PC-9 (cell line): ENCODE measurements at regions not wholly inside any gene's neighbourhood (a gene's known extent, or its start where the extent isn't known, plus 50 kb on each side); places are given as distances from the start of the nearest gene placed in this dataset.

Source experiments
- BruUV-seq: library from RNA; stranded (reverse); fragments of 400-500 nt; replicated peaks from 2 replicates; lab custom pipeline; 2021; lab: Mats Ljungman, UMichigan
- CTCF ChIA-PET: fragments of 300-600 bp; sonication (Branson Sonifier 250); formaldehyde crosslinking; loops from one replicate; lab custom pipeline; 2022; ENCODE audit warnings: antibody characterized with exemption; lab: Charles Lee
- POLR2A ChIA-PET: fragments of 300-600 bp; sonication (Branson Sonifier 250); formaldehyde crosslinking; loops from one replicate; lab custom pipeline; 2022; ENCODE audit warnings: antibody characterized with exemption; ENCODE audit not compliant: unreplicated experiment; lab: Charles Lee
- DNase-seq, 2 experiments: peaks; one replicate each; pipeline versions ENCODE4 v3.0.0 to v3.0.0-alpha.2; 2015 to 2022; ENCODE audit warnings: mixed read lengths in 1 of 2
- H2AFZ ChIP-seq: fragments of 200-600 bp; sonication (generic); 2 replicates; pipeline ENCODE4 v1.8.1; 2017; ENCODE audit warnings: antibody characterized with exemption
- H3F3A ChIP-seq: fragments of 200-600 bp; sonication (generic); 2 replicates; pipeline ENCODE4 v1.8.1; 2017; ENCODE audit warnings: antibody characterized with exemption, mild to moderate bottlenecking, low read depth; ENCODE audit not compliant: insufficient read depth
- H3K27ac ChIP-seq: fragments of 200-600 bp; sonication (generic); 2 replicates; pipeline ENCODE4 v1.6.1; 2016; ENCODE audit warnings: mixed run types
- H3K27me3 ChIP-seq: fragments of 200-600 bp; sonication (generic); 2 replicates; pipeline ENCODE4 v1.6.1; 2016; ENCODE audit warnings: low read depth, mixed run types; ENCODE audit not compliant: insufficient read depth
- H3K36me3 ChIP-seq: fragments of 200-600 bp; sonication (generic); 2 replicates; pipeline ENCODE4 v1.6.1; 2016; ENCODE audit warnings: low read depth, mixed run types
- H3K4me1 ChIP-seq: fragments of 200-600 bp; sonication (generic); replicated peaks from 2 replicates; pipeline ENCODE4 v1.6.1; 2016; ENCODE audit warnings: mixed run types; ENCODE audit not compliant: insufficient read depth
- H3K4me2 ChIP-seq: fragments of 200-600 bp; sonication (generic); 2 replicates; pipeline ENCODE4 v1.6.1; 2017; ENCODE audit warnings: mixed run types
- H3K4me3 ChIP-seq: fragments of 200-600 bp; sonication (generic); 2 replicates; pipeline ENCODE4 v1.6.1; 2016; ENCODE audit warnings: mixed run types
- H3K79me2 ChIP-seq: fragments of 200-600 bp; sonication (generic); 2 replicates; pipeline ENCODE4 v1.6.1; 2017; ENCODE audit warnings: low read depth, mixed run types
- H3K9me2 ChIP-seq: fragments of 200-600 bp; sonication (generic); 2 replicates; pipeline ENCODE4 v1.8.1; 2017; ENCODE audit warnings: mild to moderate bottlenecking; ENCODE audit not compliant: insufficient read depth
- H3K9me3 ChIP-seq: fragments of 200-600 bp; sonication (generic); 2 replicates; pipeline ENCODE4 v1.8.1; 2016; ENCODE audit warnings: low read depth; ENCODE audit not compliant: insufficient read depth
- H4K20me1 ChIP-seq: fragments of 200-600 bp; sonication (generic); 2 replicates; pipeline ENCODE4 v1.8.1; 2017; ENCODE audit not compliant: insufficient read depth
- CTCF ChIP-seq: fragments of 200-600 bp; sonication (generic); conservative IDR thresholded peaks from 2 replicates; pipeline ENCODE4 v1.6.1; 2017; ENCODE audit warnings: mixed run types, antibody characterized with exemption, mild to moderate bottlenecking, moderate library complexity
- EZH2 ChIP-seq: fragments of 200-600 bp; sonication (generic); IDR thresholded peaks from 2 replicates; pipeline ENCODE4 v1.8.0; 2017; ENCODE audit warnings: antibody characterized with exemption, low read depth
- intact Hi-C: fragments of 100-400 bp; cut with micrococcal nuclease; formaldehyde crosslinking; loops from one replicate; pipeline ENCODE4 v1.10.0; 2022; ENCODE audit not compliant: unreplicated experiment

- H3K27me3 ChIP-seq, result no peaks in the 10 kb centered on the region
- DNase-seq, result no peak
- no peak overlapping the region for H3K4me3 ChIP-seq
- CTCF ChIA-PET, result no interaction called here
- H4K20me1 ChIP-seq, result no peaks in the 10 kb centered on the region
- POLR2A ChIA-PET, result no interaction called here
- no peak overlapping the region for H3K27ac ChIP-seq
- no peak overlapping the region for H2AFZ ChIP-seq
- H3K9me2 ChIP-seq, result no peaks in the 10 kb centered on the region
- BruUV-seq, result no TSS peak
- no peaks in the 10 kb centered on the region for H3K36me3 ChIP-seq
- H3K9me3 ChIP-seq, result no peaks in the 10 kb centered on the region
- H3K4me1 ChIP-seq, result no peaks in the 10 kb centered on the region; the same call in 1 of the 2 replicates
- intact Hi-C loops, result no loop called here
- H3K4me2 ChIP-seq, result no peak overlapping the region
- no peaks in the 10 kb centered on the region for H3K79me2 ChIP-seq
- TF ChIP-seq EZH2 (no peak), CTCF (no peak)
- no peaks in the 10 kb centered on the region for H3F3A ChIP-seq
Measured at GRCh38 chr2:118722976-118723375, 124.5 kb downstream of the EN1 start.

DNA sequence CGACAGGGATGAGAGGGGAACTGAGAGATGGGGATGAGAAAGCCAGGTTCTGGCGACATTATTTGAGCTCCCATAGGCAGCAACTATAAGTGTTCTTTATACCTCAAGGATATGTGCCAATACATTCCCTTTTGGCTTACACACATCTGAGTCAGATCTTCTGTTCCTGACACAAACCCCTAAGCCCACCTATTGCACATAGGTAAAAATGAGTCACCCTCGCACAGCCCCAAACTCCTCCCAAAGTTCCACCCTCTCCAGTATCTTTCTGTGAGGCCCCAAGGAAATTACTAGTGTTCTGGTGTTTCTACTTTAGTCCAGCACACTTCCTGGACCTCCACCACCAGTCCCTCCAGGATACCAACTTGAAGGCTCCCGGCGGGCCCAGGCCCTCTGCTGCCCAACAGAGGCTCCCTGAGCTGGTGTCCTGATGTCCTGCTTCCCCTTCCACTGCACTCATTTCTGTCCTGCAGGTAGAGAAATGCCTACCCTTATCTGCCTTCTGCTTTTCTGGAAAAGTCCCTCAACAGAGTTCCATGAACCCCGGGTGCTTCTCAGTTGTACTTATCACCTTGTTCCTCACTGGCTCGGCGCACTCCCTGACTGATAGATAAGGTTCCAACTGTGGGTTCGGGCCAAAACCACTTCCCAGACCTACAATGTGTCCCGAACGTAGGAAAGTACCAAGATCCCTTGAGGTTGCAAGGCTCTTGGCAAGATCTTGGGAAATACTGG, 125.5 kb downstream of the EN1 start:
- H3K36me3 ChIP-seq, result no peaks in the 10 kb centered on the region
- no peak for DNase-seq
- no peaks in the 10 kb centered on the region for H3K79me2 ChIP-seq
- TF ChIP-seq EZH2 (no peak), CTCF (no peak)
- BruUV-seq, result no TSS peak
- H3K27me3 ChIP-seq, result no peaks in the 10 kb centered on the region
- H2AFZ ChIP-seq, result no peak overlapping the region
- ChIA-PET CTCF (no interaction called here), POLR2A (no interaction called here)
- intact Hi-C loops, result no loop called here
- no peaks in the 10 kb centered on the region; the same call in 1 of the 2 replicates for H3K4me1 ChIP-seq
- H3K27ac ChIP-seq, result no peak overlapping the region
- H3F3A ChIP-seq, result no peaks in the 10 kb centered on the region
- H4K20me1 ChIP-seq, result no peaks in the 10 kb centered on the region
- no peak overlapping the region for H3K4me2 ChIP-seq
- no peaks in the 10 kb centered on the region for H3K9me2 ChIP-seq
- no peak overlapping the region for H3K4me3 ChIP-seq
- no peaks in the 10 kb centered on the region for H3K9me3 ChIP-seq

- H2AFZ ChIP-seq, result no peak overlapping the region
- no peak overlapping the region for H3K4me3 ChIP-seq
- intact Hi-C loops, result no loop called here
- ChIA-PET CTCF (no interaction called here), POLR2A (no interaction called here)
- H4K20me1 ChIP-seq, result no peaks in the 10 kb centered on the region
- H3F3A ChIP-seq, result no peaks in the 10 kb centered on the region
- H3K79me2 ChIP-seq, result no peaks in the 10 kb centered on the region
- no TSS peak for BruUV-seq
- no peak for DNase-seq
- no peaks in the 10 kb centered on the region for H3K36me3 ChIP-seq
- H3K9me3 ChIP-seq, result no peaks in the 10 kb centered on the region
- no peak overlapping the region for H3K27ac ChIP-seq
- no peak overlapping the region for H3K4me2 ChIP-seq
- TF ChIP-seq CTCF, result no peak
- no peak for TF ChIP-seq EZH2
- no peaks in the 10 kb centered on the region; the same call in 1 of the 2 replicates for H3K4me1 ChIP-seq
- H3K9me2 ChIP-seq, result no peaks in the 10 kb centered on the region
- H3K27me3 ChIP-seq, result no peaks in the 10 kb centered on the region
Measured at GRCh38 chr2:118720866-118721265, 126.6 kb downstream of the EN1 start.
